ENCODE measurements at regions not wholly inside any gene's neighbourhood (a gene's known extent, or its start where the extent isn't known, plus 50 kb on each side); places are given as distances from the start of the nearest gene placed in this dataset.
"Not testable (repeated sequence)": the region's sequence is repeated elsewhere in the genome, so short reads cannot be mapped to it uniquely, and the experiment has no call there.

- ChIA-PET CTCF (ENCODE audit: unreplicated experiment) (no interaction called here), POLR2A (no interaction called here)
- no peak overlapping the region for H3K27ac ChIP-seq (ENCODE audit: low read depth, low read length, poor library complexity, severe bottlenecking)
- no TSS peak for BruUV-seq (replicated peaks)
- H4K20me1 ChIP-seq (ENCODE audit: insufficient read depth, low read length), result no peaks in the 10 kb centered on the region
- DNase-seq (ENCODE audit: low spot score), result no peak
- no peak overlapping the region for H2AFZ ChIP-seq (ENCODE audit: low read length)
- no peak overlapping the region for H3K4me2 ChIP-seq (ENCODE audit: low read length)
- intact Hi-C loops (cut with micrococcal nuclease; ENCODE audit: unreplicated experiment), result no loop called here
- no peaks in the 10 kb centered on the region for H3K9me3 ChIP-seq (ENCODE audit: low read length)
- no peak for TF ChIP-seq CTCF (conservative IDR thresholded peaks at IDR 0.05; ENCODE audit: low read length)
- TF ChIP-seq EZH2phosphoT487 (IDR thresholded peaks at IDR 0.05; ENCODE audit: borderline replicate concordance, low read depth, low read length), result no peak
- no peaks in the 10 kb centered on the region for H3K9me2 ChIP-seq (ENCODE audit: insufficient read depth, low read length)
- H3K36me3 ChIP-seq (ENCODE audit: insufficient read depth, low read length), result no peaks in the 10 kb centered on the region
- no peak overlapping the region for H3K4me3 ChIP-seq (ENCODE audit: low read depth, low read length, poor library complexity, severe bottlenecking)
- H3K4me1 ChIP-seq (ENCODE audit: insufficient read depth, low read length, poor library complexity, severe bottlenecking), result no peaks in the 10 kb centered on the region
- H3K79me2 ChIP-seq (ENCODE audit: insufficient read depth, low read depth, low read length), result no peaks in the 10 kb centered on the region
Measured at GRCh38 chrX:74195605-74196004, 108.4 kb upstream of the ZCCHC13 start.

- intact Hi-C loops (cut with micrococcal nuclease; ENCODE audit: unreplicated experiment), result no loop called here
- H3K27ac ChIP-seq (ENCODE audit: low read depth, low read length, poor library complexity, severe bottlenecking), result no peak overlapping the region
- TF ChIP-seq EZH2phosphoT487 (IDR thresholded peaks at IDR 0.05; ENCODE audit: borderline replicate concordance, low read depth, low read length), result no peak
- no peak for TF ChIP-seq CTCF (conservative IDR thresholded peaks at IDR 0.05; ENCODE audit: low read length)
- no peaks in the 10 kb centered on the region for H4K20me1 ChIP-seq (ENCODE audit: insufficient read depth, low read length)
- no peak overlapping the region for H3K4me3 ChIP-seq (ENCODE audit: low read depth, low read length, poor library complexity, severe bottlenecking)
- no peak for DNase-seq (ENCODE audit: low spot score)
- POLR2A ChIA-PET, result no interaction called here
- no peaks in the 10 kb centered on the region for H3K36me3 ChIP-seq (ENCODE audit: insufficient read depth, low read length)
- H2AFZ ChIP-seq (ENCODE audit: low read length), result no peak overlapping the region
- H3K4me2 ChIP-seq (ENCODE audit: low read length), result no peak overlapping the region
- no peaks in the 10 kb centered on the region for H3K9me2 ChIP-seq (ENCODE audit: insufficient read depth, low read length)
- H3K79me2 ChIP-seq (ENCODE audit: insufficient read depth, low read depth, low read length), result no peaks in the 10 kb centered on the region
- CTCF ChIA-PET (ENCODE audit: unreplicated experiment), result no interaction called here
- H3K9me3 ChIP-seq (ENCODE audit: low read length), result no peaks in the 10 kb centered on the region
- no peaks in the 10 kb centered on the region for H3K4me1 ChIP-seq (ENCODE audit: insufficient read depth, low read length, poor library complexity, severe bottlenecking)
- BruUV-seq (replicated peaks), result no TSS peak
Measured at GRCh38 chrX:74195120-74195519, 108.9 kb upstream of the ZCCHC13 start.

- no peak for DNase-seq (ENCODE audit: low spot score)
- BruUV-seq (replicated peaks), result no TSS peak
- intact Hi-C loops (cut with micrococcal nuclease; ENCODE audit: unreplicated experiment), result no loop called here
- no peak overlapping the region for H3K4me2 ChIP-seq (ENCODE audit: low read length)
- no peak for TF ChIP-seq CTCF (conservative IDR thresholded peaks at IDR 0.05; ENCODE audit: low read length)
- no peak for TF ChIP-seq EZH2phosphoT487 (IDR thresholded peaks at IDR 0.05; ENCODE audit: borderline replicate concordance, low read depth, low read length)
- no peaks in the 10 kb centered on the region for H4K20me1 ChIP-seq (ENCODE audit: insufficient read depth, low read length)
- no peaks in the 10 kb centered on the region for H3K79me2 ChIP-seq (ENCODE audit: insufficient read depth, low read depth, low read length)
- POLR2A ChIA-PET, result no interaction called here
- no peaks in the 10 kb centered on the region for H3K9me3 ChIP-seq (ENCODE audit: low read length)
- H3K27ac ChIP-seq (ENCODE audit: low read depth, low read length, poor library complexity, severe bottlenecking), result no peak overlapping the region
- CTCF ChIA-PET (ENCODE audit: unreplicated experiment), result no interaction called here
- H3K4me3 ChIP-seq (ENCODE audit: low read depth, low read length, poor library complexity, severe bottlenecking), result no peak overlapping the region
- H3K9me2 ChIP-seq (ENCODE audit: insufficient read depth, low read length), result no peaks in the 10 kb centered on the region
- H3K36me3 ChIP-seq (ENCODE audit: insufficient read depth, low read length), result no peaks in the 10 kb centered on the region
- H3K4me1 ChIP-seq (ENCODE audit: insufficient read depth, low read length, poor library complexity, severe bottlenecking), result no peaks in the 10 kb centered on the region
- no peak overlapping the region for H2AFZ ChIP-seq (ENCODE audit: low read length)
Measured at GRCh38 chrX:74187211-74187610, 116.8 kb upstream of the ZCCHC13 start.

- H3K27ac ChIP-seq (ENCODE audit: low read depth, low read length, poor library complexity, severe bottlenecking); CTCF ChIA-PET (ENCODE audit: unreplicated experiment); H3K4me3 ChIP-seq (ENCODE audit: low read depth, low read length, poor library complexity, severe bottlenecking): not testable (repeated sequence)
Measured at GRCh38 chrX:74183047-74183446, 120.9 kb upstream of the ZCCHC13 start.

GRCh38 chrX:74181976-74182375, 122.0 kb upstream of the ZCCHC13 start:
- DNase-seq (ENCODE audit: low spot score); H3K4me3 ChIP-seq (ENCODE audit: low read depth, low read length, poor library complexity, severe bottlenecking); H3K36me3 ChIP-seq (ENCODE audit: insufficient read depth, low read length); H3K4me2 ChIP-seq (ENCODE audit: low read length); H4K20me1 ChIP-seq (ENCODE audit: insufficient read depth, low read length); H2AFZ ChIP-seq (ENCODE audit: low read length); intact Hi-C loops (cut with micrococcal nuclease; ENCODE audit: unreplicated experiment); H3K9me2 ChIP-seq (ENCODE audit: insufficient read depth, low read length); BruUV-seq (replicated peaks); H3K79me2 ChIP-seq (ENCODE audit: insufficient read depth, low read depth, low read length); POLR2A ChIA-PET; H3K9me3 ChIP-seq (ENCODE audit: low read length); H3K27ac ChIP-seq (ENCODE audit: low read depth, low read length, poor library complexity, severe bottlenecking); CTCF ChIA-PET (ENCODE audit: unreplicated experiment); H3K4me1 ChIP-seq (ENCODE audit: insufficient read depth, low read length, poor library complexity, severe bottlenecking): not testable (repeated sequence)

More at GRCh38 chrX:74183047-74183446, 120.9 kb upstream of the ZCCHC13 start:
- H3K4me1 ChIP-seq (ENCODE audit: insufficient read depth, low read length, poor library complexity, severe bottlenecking); H3K9me3 ChIP-seq (ENCODE audit: low read length); intact Hi-C loops (cut with micrococcal nuclease; ENCODE audit: unreplicated experiment); H4K20me1 ChIP-seq (ENCODE audit: insufficient read depth, low read length); H2AFZ ChIP-seq (ENCODE audit: low read length); H3K9me2 ChIP-seq (ENCODE audit: insufficient read depth, low read length); DNase-seq (ENCODE audit: low spot score); H3K79me2 ChIP-seq (ENCODE audit: insufficient read depth, low read depth, low read length); BruUV-seq (replicated peaks); H3K36me3 ChIP-seq (ENCODE audit: insufficient read depth, low read length); H3K4me2 ChIP-seq (ENCODE audit: low read length): not testable (repeated sequence)
- POLR2A ChIA-PET, result interaction anchor here (0.6 kb wide), 1 partner anchor 589 kb away, joined by 3 read pairs; no protein-coding TSS in a partner anchor
